RWPE2 (cell line): ENCODE measurements at regions not wholly inside any gene's neighbourhood (a gene's known extent, or its start where the extent isn't known, plus 50 kb on each side); places are given as distances from the start of the nearest gene placed in this dataset.

ENCODE experiments used
- ATAC-seq: fragments of 200-7000 bp; cut with Tn5 transposase; 3 replicates; pipeline ENCODE4 v1.9.1; 2021; ENCODE audit warnings: low read depth
- DNase-seq: peaks from one replicate; pipeline ENCODE4 v3.0.0-alpha.2; 2020; ENCODE audit warnings: low spot score
- H3K27ac ChIP-seq: fragments of 450-650 bp; 2 replicates; pipeline ENCODE4 v1.5.1; 2017; ENCODE audit warnings: mild to moderate bottlenecking; ENCODE audit not compliant: poor library complexity, severe bottlenecking
- H3K27me3 ChIP-seq: fragments of 250-450 bp; sonication (Bioruptor Pico); 2 replicates; pipeline ENCODE4 v1.5.1; 2021; ENCODE audit warnings: mild to moderate bottlenecking, moderate library complexity; ENCODE audit not compliant: insufficient read depth, poor library complexity, severe bottlenecking
- H3K36me3 ChIP-seq: fragments of 250-450 bp; sonication (Bioruptor Pico); 2 replicates; pipeline ENCODE4 v1.5.1; 2020; ENCODE audit warnings: low read depth, mild to moderate bottlenecking, moderate library complexity
- H3K4me1 ChIP-seq: fragments of 250-450 bp; sonication (Bioruptor Pico); 2 replicates; pipeline ENCODE4 v1.5.1; 2021; ENCODE audit warnings: mild to moderate bottlenecking, moderate library complexity; ENCODE audit not compliant: insufficient read depth, poor library complexity, severe bottlenecking
- H3K4me3 ChIP-seq: fragments of 250-450 bp; sonication (Bioruptor Pico); 2 replicates; pipeline ENCODE4 v1.5.1; 2021; ENCODE audit warnings: mild to moderate bottlenecking, moderate library complexity; ENCODE audit not compliant: severe bottlenecking
- H3K9me3 ChIP-seq: fragments of 250-450 bp; sonication (Bioruptor Pico); 2 replicates; pipeline ENCODE4 v1.5.1; 2021; ENCODE audit warnings: mild to moderate bottlenecking, moderate library complexity; ENCODE audit not compliant: severe bottlenecking
- CTCF ChIP-seq: fragments of 450-650 bp; IDR thresholded peaks from one replicate; pipeline ENCODE4 v1.5.1; 2017; ENCODE audit warnings: mild to moderate bottlenecking, moderate library complexity; ENCODE audit not compliant: poor library complexity, severe bottlenecking

GRCh38 chr3:95254061-95254460 is 1191.2 kb downstream of the NSUN3 start:
- DNase-seq (no peak), ATAC-seq (no peak)
- Histone ChIP-seq H3K27ac (no peak overlapping the region), H3K4me1 (no peaks in the 10 kb centered on the region), H3K9me3 (no peaks in the 10 kb centered on the region), H3K36me3 (no peaks in the 10 kb centered on the region), H3K27me3 (no peaks in the 10 kb centered on the region), H3K4me3 (no peak overlapping the region)
- no peak for TF ChIP-seq CTCF

- ATAC-seq (no peak), DNase-seq (no peak)
- Histone ChIP-seq H3K36me3 (no peaks in the 10 kb centered on the region), H3K4me3 (no peak overlapping the region), H3K4me1 (no peaks in the 10 kb centered on the region), H3K27ac (no peak overlapping the region), H3K27me3 (no peaks in the 10 kb centered on the region), H3K9me3 (no peaks in the 10 kb centered on the region)
- TF ChIP-seq CTCF, result no peak
Measured at GRCh38 chr3:95254758-95255157, 1191.9 kb downstream of the NSUN3 start.

- Histone ChIP-seq H3K36me3 (no peaks in the 10 kb centered on the region), H3K4me3 (no peak overlapping the region), H3K27ac (no peak overlapping the region), H3K27me3 (no peaks in the 10 kb centered on the region), H3K4me1 (no peaks in the 10 kb centered on the region), H3K9me3 (no peaks in the 10 kb centered on the region)
- TF ChIP-seq CTCF, result no peak
- DNase-seq (no peak), ATAC-seq (no peak)
Measured at GRCh38 chr3:95265129-95265528, 1202.3 kb downstream of the NSUN3 start.

GRCh38 chr3:95271395-95271794 is 1208.5 kb downstream of the NSUN3 start:
- no peaks in the 10 kb centered on the region for H3K4me1 ChIP-seq

GRCh38 chr3:95272166-95272565 is 1209.3 kb downstream of the NSUN3 start:
- Histone ChIP-seq H3K27ac (no peak overlapping the region), H3K36me3 (no peaks in the 10 kb centered on the region), H3K9me3 (no peaks in the 10 kb centered on the region), H3K27me3 (no peaks in the 10 kb centered on the region), H3K4me3 (no peak overlapping the region), H3K4me1 (no peaks in the 10 kb centered on the region)
- no peak for ATAC-seq
- no peak for TF ChIP-seq CTCF
- DNase-seq, result no peak

More at GRCh38 chr3:95271395-95271794, 1208.5 kb downstream of the NSUN3 start:
- no peak overlapping the region for H3K27ac ChIP-seq
- DNase-seq, result no peak
- no peaks in the 10 kb centered on the region for H3K9me3 ChIP-seq
- no peak for ATAC-seq
- TF ChIP-seq CTCF, result no peak
- no peak overlapping the region for H3K4me3 ChIP-seq
- no peaks in the 10 kb centered on the region for H3K27me3 ChIP-seq
- no peaks in the 10 kb centered on the region for H3K36me3 ChIP-seq
